Lung microvascular endothelial cell (primary cell): ENCODE measurements at regions not wholly inside any gene's neighbourhood (a gene's known extent, or its start where the extent isn't known, plus 50 kb on each side); places are given as distances from the start of the nearest gene placed in this dataset.
"Not testable (repeated sequence)": the region's sequence is repeated elsewhere in the genome, so short reads cannot be mapped to it uniquely, and the experiment has no call there.

Experiments used
- DNase-seq, 2 donors: peaks; one replicate each; pipeline versions ENCODE4 v3.0.0 to v3.0.0-alpha.2; 2010; ENCODE audit warnings: low read depth in 2 of 2

- no peak for DNase-seq
Observed at GRCh38 chr6:34646714-34647113, 49.9 kb downstream of the ILRUN start.

GRCh38 chr6:34645627-34646026, 50.9 kb downstream of the ILRUN start:
- no peak for DNase-seq

GRCh38 chr6:34644716-34645115, 51.9 kb downstream of the ILRUN start:
- DNase-seq, result peak in 1 of 2 donors; percentile 36

- no peak for DNase-seq
Observed at GRCh38 chr6:34642427-34642826, 54.1 kb downstream of the ILRUN start.

GRCh38 chr6:34640074-34640849, 56.3 kb downstream of the ILRUN start:
- DNase-seq, result not testable (repeated sequence)

GRCh38 chr6:34638834-34639736, 57.5 kb downstream of the ILRUN start:
- no peak for DNase-seq

GRCh38 chr6:34633785-34634184, 62.8 kb downstream of the ILRUN start:
- no peak for DNase-seq

GRCh38 chr6:34633256-34633655, 63.3 kb downstream of the ILRUN start:
- no peak for DNase-seq

GRCh38 chr6:34630040-34630439, 66.5 kb downstream of the ILRUN start:
- peak; percentile 92 to 95 for DNase-seq

- DNase-seq, result no peak
Observed at GRCh38 chr6:34627296-34627695, 69.3 kb downstream of the ILRUN start.

- no peak for DNase-seq
Observed at GRCh38 chr6:34618430-34619182, 62.5 kb upstream of the SPDEF start.

GRCh38 chr6:34617231-34617630, 61.1 kb upstream of the SPDEF start:
- DNase-seq, result no peak

GRCh38 chr6:34616227-34616585, 60.1 kb upstream of the SPDEF start:
- no peak for DNase-seq

- DNase-seq, result no peak
Observed at GRCh38 chr6:34615574-34616226, 59.6 kb upstream of the SPDEF start.

GRCh38 chr6:34610819-34611477, 54.8 kb upstream of the SPDEF start:
- DNase-seq, result peak in 1 of 2 donors; percentile 74

GRCh38 chr6:34608321-34609091, 52.4 kb upstream of the SPDEF start:
- no peak for DNase-seq

- no peak for DNase-seq
Observed at GRCh38 chr6:34606477-34607265, 50.5 kb upstream of the SPDEF start.
